ENCODE measurements at regions not wholly inside any gene's neighbourhood (a gene's known extent, or its start where the extent isn't known, plus 50 kb on each side); places are given as distances from the start of the nearest gene placed in this dataset.

DNA sequence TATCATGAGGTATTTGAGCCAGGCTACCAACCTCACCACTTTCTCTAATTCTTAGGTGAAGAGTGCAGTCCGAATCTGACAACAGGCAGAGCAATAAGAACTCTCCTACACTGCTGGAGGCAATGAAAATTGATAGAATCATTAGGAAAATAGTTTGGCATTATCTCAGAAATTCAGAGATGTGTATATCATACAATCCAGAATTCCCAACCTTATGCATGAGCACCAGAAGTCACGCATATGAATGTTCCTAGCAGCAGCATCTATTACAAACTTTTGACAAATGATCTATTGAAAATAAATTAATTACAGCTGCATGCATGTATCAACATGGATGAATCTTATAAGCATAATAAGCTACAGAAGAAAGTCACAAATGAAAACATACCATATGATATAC lies 176.9 kb upstream of the CAMK1G start:
- TF ChIP-seq CTCF (IDR thresholded peaks at IDR 0.05; ENCODE audit: low read length, missing control alignments) = no peak
- H3K4me3 ChIP-seq (replicated peaks; ENCODE audit: low read depth, low read length) = no peak overlapping the region
- DNase-seq (ENCODE audit: low read depth) = no peak

DNA sequence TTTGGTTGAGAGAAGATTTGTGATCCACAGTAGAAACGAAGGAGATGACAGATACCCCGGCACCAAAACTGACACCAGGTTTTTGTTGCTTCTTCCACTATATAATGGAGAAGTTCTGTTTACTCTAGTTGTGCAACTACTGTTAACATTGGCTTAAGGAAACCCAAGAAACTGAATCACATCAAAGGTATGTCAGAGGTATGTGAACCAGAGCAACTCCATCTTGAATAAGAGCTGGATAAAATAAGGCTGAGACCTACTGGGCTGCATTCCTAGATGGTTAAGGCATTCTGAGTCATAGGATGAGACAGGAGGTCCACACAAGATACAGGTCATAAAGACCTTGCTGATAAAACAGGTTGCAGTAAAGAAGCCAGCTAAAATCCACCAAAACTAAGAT lies 173.7 kb upstream of the CAMK1G start:
- H3K4me3 ChIP-seq (replicated peaks; ENCODE audit: low read depth, low read length) = no peak overlapping the region
- TF ChIP-seq CTCF (IDR thresholded peaks at IDR 0.05; ENCODE audit: low read length, missing control alignments) = no peak
- DNase-seq (ENCODE audit: low read depth) = peak; percentile 64

- TF ChIP-seq CTCF (IDR thresholded peaks at IDR 0.05; ENCODE audit: low read length, missing control alignments) = no peak
- DNase-seq (ENCODE audit: low read depth) = peak; percentile 60
- no peak overlapping the region for H3K4me3 ChIP-seq (replicated peaks; ENCODE audit: low read depth, low read length)
Measured at GRCh38 chr1:209411491-209411929, 172.0 kb upstream of the CAMK1G start.

GRCh38 chr1:209412036-209412435 lies 171.5 kb upstream of the CAMK1G start:
- no peak overlapping the region for H3K4me3 ChIP-seq (replicated peaks; ENCODE audit: low read depth, low read length)
- no peak for TF ChIP-seq CTCF (IDR thresholded peaks at IDR 0.05; ENCODE audit: low read length, missing control alignments)
- peak; percentile 64 for DNase-seq (ENCODE audit: low read depth)

GRCh38 chr1:209412566-209412965 lies 170.9 kb upstream of the CAMK1G start:
- no peak for TF ChIP-seq CTCF (IDR thresholded peaks at IDR 0.05; ENCODE audit: low read length, missing control alignments)
- DNase-seq (ENCODE audit: low read depth) = no peak
- H3K4me3 ChIP-seq (replicated peaks; ENCODE audit: low read depth, low read length) = no peak overlapping the region

DNA sequence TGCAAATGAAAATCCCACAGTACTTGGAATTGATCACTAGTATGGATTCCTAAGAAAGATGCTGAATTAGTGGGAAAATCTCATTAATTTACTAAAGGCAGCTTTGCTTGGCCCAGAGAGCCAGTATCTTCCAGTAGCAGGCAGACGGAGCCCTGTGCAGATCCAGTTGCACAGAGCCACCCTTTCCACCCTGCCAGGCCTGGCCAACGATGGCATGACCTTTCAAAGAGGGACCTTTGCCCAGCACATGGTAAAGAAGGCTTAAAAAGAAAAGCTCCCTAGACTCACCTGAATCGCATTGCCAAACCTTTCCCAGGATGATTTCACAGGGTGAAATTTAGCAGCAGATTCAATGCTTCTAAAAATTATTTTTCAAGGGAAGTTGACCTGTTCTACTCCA lies 170.5 kb upstream of the CAMK1G start:
- H3K4me3 ChIP-seq (replicated peaks; ENCODE audit: low read depth, low read length) = no peak overlapping the region
- TF ChIP-seq CTCF (IDR thresholded peaks at IDR 0.05; ENCODE audit: low read length, missing control alignments) = no peak
- DNase-seq (ENCODE audit: low read depth) = no peak

DNA sequence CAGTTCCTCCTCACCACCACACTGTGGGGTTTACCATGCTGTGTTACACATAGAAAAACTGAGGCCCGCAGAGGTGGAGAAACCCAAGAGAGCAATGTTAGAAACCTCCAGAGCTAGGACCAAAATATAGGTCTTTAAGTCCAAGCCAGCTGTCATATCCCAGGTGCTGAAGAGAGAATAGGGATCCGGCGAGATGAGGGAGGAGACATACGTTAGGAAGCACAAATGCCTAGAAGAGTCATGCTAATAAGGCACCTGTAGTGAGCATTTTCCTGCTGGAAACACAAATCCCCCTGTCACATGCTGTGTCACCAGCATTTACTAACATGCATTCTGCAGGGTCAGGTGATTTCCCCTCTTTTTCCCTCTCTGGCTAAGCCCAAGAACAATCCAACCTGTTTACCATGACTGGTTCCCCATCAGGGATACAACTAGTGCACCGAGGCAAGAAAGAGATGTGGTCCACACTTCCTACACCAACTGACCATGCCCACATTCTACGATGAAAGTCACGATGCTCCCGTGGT lies 168.6 kb upstream of the CAMK1G start:
- TF ChIP-seq CTCF (IDR thresholded peaks at IDR 0.05; ENCODE audit: low read length, missing control alignments) = no peak
- H3K4me3 ChIP-seq (replicated peaks; ENCODE audit: low read depth, low read length) = no peak overlapping the region
- DNase-seq (ENCODE audit: low read depth) = no peak

Measured in fibroblast of pulmonary artery (primary cell).